Left cardiac atrium (tissue), 4 donors: ENCODE measurements at regions not wholly inside any gene's neighbourhood (a gene's known extent, or its start where the extent isn't known, plus 50 kb on each side); places are given as distances from the start of the nearest gene placed in this dataset.
A peak's percentile ranks its signal among the peaks of the same experiment; 100 is the strongest.

Experiments
- ATAC-seq, 2 donors: fragments of 200-7000 bp; cut with Tn5 transposase; one replicate each; pipeline ENCODE4 v1.9.1; 2020; ENCODE audit warnings: mild to moderate bottlenecking in 2 of 2, moderate library complexity in 2 of 2
- DNase-seq: peaks from one replicate; pipeline ENCODE4 v3.0.0-alpha.2; 2020
- intact Hi-C, 2 donors: fragments of 100-400 bp; cut with DNase I; formaldehyde crosslinking; loops; one replicate each; pipeline versions ENCODE4 v1.14.1 to v1.15.1; 2022 to 2023
- donor health status: DM: no; HTN: yes; CAD: no.
- donor health status: DM: no; HTN: yes; CAD: no; lungs with severe emphysema.
- donor health status: DM: yes; HTN: yes; CAD: no.
- donor health status: Dilated cardiomyopathy.

GRCh38 chr2:236317938-236318396, 53.8 kb upstream of the ASB18 start:
- ATAC-seq, result peak in 1 of 2 donors; percentile 44

GRCh38 chr2:236318401-236318800, 54.2 kb upstream of the ASB18 start:
- ATAC-seq (no peak), DNase-seq (no peak)
- intact Hi-C loops, result no loop called here

More at GRCh38 chr2:236317938-236318396, 53.8 kb upstream of the ASB18 start:
- DNase-seq, result no peak
- intact Hi-C loops, result no loop called here

- intact Hi-C loops, result no loop called here
- DNase-seq (no peak), ATAC-seq (no peak)
These were observed 54.8 kb upstream of the ASB18 start for GRCh38 chr2:236319036-236319435.

- intact Hi-C loops, result no loop called here
- ATAC-seq, result no peak
- DNase-seq, result no peak
These were observed 57.2 kb upstream of the ASB18 start for GRCh38 chr2:236321415-236321814.

GRCh38 chr2:236333417-236334121, 69.4 kb upstream of the ASB18 start:
- no peak for ATAC-seq
- intact Hi-C loops, result no loop called here
- no peak for DNase-seq

- no peak for DNase-seq
- intact Hi-C loops, result no loop called here
- ATAC-seq, result peak; percentile 49 to 51
These were observed 70.1 kb upstream of the ASB18 start for GRCh38 chr2:236334122-236334876.

GRCh38 chr2:236335696-236336574, 71.7 kb upstream of the ASB18 start:
- intact Hi-C loops, result no loop called here
- ATAC-seq (no peak), DNase-seq (no peak)

- DNase-seq (no peak), ATAC-seq (no peak)
- intact Hi-C loops, result no loop called here
These were observed 72.6 kb upstream of the ASB18 start for GRCh38 chr2:236336575-236337464.

GRCh38 chr2:236337465-236338325, 73.5 kb upstream of the ASB18 start:
- ATAC-seq (no peak), DNase-seq (no peak)
- intact Hi-C loops, result no loop called here

GRCh38 chr2:236338495-236339184, 74.4 kb upstream of the ASB18 start:
- intact Hi-C loops, result no loop called here
- ATAC-seq (peak; percentile 68 to 88), DNase-seq (peak; percentile 51)

- ATAC-seq (no peak), DNase-seq (no peak)
- intact Hi-C loops, result no loop called here
These were observed 76.0 kb upstream of the ASB18 start for GRCh38 chr2:236340251-236340650.

GRCh38 chr2:236341067-236341466, 76.9 kb upstream of the ASB18 start:
- intact Hi-C loops, result no loop called here

GRCh38 chr2:236341721-236342120, 77.5 kb upstream of the ASB18 start:
- intact Hi-C loops, result no loop called here
- DNase-seq (no peak), ATAC-seq (no peak)

More at GRCh38 chr2:236341067-236341466, 76.9 kb upstream of the ASB18 start:
- ATAC-seq (no peak), DNase-seq (no peak)

- intact Hi-C loops, result no loop called here
- ATAC-seq (no peak), DNase-seq (no peak)
These were observed 78.3 kb upstream of the ASB18 start for GRCh38 chr2:236342507-236342906.

GRCh38 chr2:236342951-236343350, 78.7 kb upstream of the ASB18 start:
- intact Hi-C loops, result no loop called here
- DNase-seq (no peak), ATAC-seq (no peak)

- ATAC-seq (no peak), DNase-seq (peak; percentile 45)
- intact Hi-C loops, result no loop called here
These were observed 79.4 kb upstream of the ASB18 start for GRCh38 chr2:236343400-236344161.

- DNase-seq (no peak), ATAC-seq (no peak)
- intact Hi-C loops, result no loop called here
These were observed 80.2 kb upstream of the ASB18 start for GRCh38 chr2:236344446-236344845.
